ENCODE measurements at regions not wholly inside any gene's neighbourhood (a gene's known extent, or its start where the extent isn't known, plus 50 kb on each side); places are given as distances from the start of the nearest gene placed in this dataset.

DNA sequence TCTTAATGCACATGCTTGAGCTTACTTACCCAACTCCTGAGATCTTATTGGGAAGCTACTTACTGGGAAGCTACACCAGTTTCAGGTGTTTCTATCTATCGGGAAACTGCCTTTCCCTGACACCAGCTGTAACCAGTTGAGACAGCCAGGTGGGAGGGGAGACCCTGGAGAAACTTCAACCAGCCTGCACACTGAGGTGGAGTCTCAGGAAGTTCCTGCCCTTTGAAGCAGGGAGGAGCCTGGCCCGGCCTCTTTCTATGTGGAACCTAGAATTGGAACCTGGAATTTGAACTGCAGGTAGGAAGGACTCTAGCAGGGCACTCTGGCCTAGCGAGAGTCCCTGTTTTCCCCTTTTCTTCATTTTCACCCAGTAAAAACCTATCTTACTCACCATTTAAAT is 425.8 kb upstream of the PABPC4L start:
- TF ChIP-seq, protein P1, sequence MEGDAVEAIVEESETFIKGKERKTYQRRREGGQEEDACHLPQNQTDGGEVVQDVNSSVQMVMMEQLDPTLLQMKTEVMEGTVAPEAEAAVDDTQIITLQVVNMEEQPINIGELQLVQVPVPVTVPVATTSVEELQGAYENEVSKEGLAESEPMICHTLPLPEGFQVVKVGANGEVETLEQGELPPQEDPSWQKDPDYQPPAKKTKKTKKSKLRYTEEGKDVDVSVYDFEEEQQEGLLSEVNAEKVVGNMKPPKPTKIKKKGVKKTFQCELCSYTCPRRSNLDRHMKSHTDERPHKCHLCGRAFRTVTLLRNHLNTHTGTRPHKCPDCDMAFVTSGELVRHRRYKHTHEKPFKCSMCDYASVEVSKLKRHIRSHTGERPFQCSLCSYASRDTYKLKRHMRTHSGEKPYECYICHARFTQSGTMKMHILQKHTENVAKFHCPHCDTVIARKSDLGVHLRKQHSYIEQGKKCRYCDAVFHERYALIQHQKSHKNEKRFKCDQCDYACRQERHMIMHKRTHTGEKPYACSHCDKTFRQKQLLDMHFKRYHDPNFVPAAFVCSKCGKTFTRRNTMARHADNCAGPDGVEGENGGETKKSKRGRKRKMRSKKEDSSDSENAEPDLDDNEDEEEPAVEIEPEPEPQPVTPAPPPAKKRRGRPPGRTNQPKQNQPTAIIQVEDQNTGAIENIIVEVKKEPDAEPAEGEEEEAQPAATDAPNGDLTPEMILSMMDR (conservative IDR thresholded peaks at IDR 0.05): no peak
- no peak for TF ChIP-seq EZH2 (IDR thresholded peaks at IDR 0.05; ENCODE audit: low read depth)
